NOMO-1 treated with DMSO at 0.1 percent for 48 hours (cell line): ENCODE measurements at regions not wholly inside any gene's neighbourhood (a gene's known extent, or its start where the extent isn't known, plus 50 kb on each side); places are given as distances from the start of the nearest gene placed in this dataset.

Experiments
- DNase-seq: peaks from one replicate; lab custom pipeline; 2025; ENCODE audit not compliant: unreplicated experiment; lab: John Stamatoyannopoulos, UW

DNA sequence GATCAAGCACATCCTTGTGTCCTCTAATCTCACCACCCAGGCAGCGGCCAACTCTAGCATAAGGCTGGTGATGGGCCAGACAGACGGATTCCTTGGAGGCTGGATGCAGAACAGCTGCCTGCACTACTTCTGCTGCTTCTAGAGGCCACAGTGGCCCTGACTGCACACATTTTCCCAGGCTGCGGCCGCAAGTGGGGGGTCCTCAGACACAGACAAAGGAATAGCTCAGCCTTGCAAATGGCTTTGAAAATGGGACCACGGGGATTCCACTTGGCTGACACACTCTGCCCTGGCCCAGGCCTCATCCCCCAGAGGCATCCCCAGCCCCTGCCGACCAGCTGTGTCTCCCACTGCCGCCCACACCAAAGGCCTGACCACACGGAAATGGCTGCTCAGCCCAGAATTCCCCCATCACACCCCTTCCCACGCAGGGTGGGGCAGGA, 540.8 kb downstream of the BNC2 start:
- no peak for DNase-seq

DNA sequence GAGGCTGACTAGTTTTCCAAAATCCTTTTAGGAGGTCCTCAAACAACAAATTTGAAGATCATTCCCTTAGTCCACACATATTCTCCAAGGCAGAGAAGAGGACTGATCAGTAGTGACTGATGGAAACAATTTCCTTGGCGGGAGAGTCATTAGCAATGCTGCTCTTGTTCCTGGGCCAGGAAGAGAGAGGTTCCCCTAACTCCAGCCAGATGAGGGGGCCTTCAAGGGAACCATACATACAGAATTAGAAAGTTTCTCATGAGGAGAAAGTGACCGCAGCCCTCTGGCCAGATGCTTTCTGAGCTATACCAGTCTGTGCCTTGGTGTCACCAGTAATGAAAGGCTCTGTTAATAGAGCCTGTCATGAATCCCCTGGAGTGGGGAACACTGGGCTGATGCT, 539.4 kb downstream of the BNC2 start:
- no peak for DNase-seq

DNA sequence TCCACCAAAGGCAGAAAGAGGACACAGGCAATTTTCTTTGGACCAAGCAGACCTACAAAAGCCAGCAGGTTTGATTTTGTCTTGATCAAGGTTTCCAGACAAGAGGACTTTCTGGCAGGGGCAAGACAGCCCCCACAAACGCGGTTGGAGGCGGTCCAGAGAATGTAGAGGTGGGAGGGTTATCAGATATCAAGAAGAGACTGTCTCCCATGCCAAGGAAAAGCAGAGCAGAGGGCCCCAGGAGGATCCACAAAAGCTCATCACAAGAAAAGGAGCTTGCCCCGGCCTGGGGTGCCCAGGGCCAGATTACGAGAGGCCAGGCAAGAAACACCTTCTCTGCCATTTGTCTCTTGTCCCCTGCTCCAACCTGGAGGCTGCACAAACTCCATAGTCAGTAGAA, 538.9 kb downstream of the BNC2 start:
- DNase-seq, result no peak

DNA sequence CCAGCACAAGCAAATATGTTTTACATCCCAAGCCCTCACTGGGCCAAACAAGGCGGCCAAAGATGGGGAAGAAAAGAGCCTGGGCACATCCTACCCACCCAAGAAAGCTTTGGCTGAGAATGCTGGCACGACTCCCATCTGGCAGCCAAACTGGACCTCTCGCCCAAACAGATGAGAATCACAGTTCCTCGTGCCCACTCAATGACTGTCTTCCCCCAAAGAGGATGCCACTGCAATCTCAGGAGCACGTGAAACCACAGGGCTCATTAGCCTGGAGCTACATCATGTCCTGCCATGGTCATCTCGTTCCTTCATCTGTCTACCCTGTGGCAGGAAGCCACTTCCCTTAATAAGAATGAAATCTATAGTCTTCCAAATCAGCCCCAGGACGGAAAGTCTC, 536.8 kb downstream of the BNC2 start:
- no peak for DNase-seq

DNA sequence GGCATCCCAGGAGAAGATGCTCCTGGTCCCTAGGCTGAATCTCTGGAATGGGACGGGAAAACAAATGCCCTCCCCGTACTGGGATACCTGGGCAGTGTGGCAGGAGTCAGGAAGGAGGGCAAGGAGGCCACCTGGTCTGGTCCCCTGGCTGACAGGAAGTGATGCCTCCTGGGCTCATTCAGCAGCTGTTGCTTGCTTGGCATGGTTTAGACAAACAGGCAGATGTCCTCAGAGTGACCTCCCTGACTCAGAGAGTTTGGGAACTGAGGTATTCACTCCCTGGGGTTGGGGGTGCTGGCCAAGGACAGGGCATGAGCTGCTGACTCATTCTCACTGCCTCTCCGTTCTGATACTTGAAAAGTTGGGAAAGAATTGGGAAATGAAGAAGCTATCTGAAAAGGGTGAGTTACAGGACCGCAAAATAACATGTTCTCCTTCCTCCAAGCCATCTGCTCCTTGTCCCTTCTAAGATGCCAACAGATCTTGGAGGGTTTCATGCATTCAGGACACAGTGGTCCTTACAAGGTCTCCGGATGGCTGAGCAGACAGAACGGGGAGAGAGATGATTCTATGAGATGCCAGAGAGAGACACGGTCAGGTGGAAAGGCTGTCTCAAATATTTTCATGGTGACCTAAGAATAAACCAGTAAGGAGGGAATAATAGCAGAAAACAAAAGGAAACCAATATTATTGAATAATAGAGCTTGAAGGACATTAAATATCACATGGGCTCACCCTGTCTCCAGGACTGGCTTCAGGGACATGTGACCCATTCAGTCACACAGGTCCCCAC, 534.5 kb downstream of the BNC2 start:
- no peak for DNase-seq

DNA sequence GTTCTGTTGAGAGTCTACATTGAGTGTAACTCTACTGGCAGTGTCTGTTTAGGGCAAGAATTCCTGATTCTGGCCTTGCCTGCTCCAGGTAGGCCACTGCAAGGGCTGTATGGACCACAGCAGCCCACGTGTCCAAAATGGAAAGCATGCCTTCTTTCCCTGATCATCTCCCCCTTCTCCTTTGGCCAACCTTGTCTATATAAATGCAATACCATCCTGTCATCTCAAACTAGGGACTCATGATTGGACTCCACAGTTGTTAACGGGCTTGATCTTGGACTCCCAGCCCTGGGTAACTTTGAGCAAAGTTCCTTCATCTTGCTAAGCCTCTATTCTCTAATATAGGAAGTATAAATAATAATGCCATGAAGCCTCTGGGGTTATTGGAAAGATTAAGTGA, 533.6 kb downstream of the BNC2 start:
- DNase-seq, result no peak

DNA sequence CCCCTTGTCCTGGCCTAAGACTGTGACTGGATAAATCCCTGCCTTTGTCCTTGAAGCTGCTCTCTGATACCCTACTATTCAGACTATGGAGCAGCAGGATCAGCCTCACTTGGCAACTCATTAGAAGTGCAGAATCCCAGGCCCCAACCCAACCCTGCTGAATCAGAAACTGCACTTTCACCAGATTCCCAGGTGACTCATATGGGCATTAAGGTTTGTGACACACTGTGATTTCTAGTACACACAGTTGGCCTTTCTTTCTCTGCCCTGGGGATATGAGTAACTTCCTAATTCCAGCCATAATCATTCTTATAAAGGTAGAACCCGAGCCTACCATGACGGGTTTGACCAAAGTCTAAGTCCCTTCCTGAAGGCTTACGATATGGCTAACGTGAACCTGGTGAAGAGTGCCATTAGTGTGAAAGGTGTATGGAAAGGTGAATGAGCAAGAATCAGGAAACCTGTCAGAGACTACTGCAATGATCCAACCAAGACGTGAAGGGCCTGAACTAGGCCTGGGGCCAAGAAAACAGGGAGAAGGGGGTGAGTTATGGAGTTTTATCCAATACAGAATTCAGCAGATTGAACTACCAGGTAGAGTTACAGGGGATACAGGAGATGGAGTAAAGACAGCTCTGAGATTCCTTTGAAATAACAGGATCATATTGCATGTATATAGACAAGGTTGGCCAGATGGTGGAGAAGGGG, 533.0 kb downstream of the BNC2 start:
- no peak for DNase-seq

DNA sequence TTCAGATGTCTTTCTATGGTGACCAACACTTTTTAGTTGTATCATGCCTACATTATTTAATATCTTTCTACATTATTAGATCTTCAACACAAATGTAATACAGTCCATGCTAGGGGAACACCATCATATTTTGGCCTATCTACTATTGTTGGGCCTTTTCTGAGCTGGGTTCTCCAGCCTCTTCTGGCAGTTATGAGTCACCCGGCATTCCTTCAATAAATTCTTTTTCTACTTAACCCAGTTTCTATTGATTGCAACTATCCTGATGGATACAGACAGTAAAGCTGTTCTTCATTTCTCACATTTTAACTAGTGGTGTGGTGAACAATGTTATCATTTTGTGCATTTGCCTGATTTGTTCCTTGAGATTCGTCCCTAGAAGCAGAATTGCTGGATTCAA, 529.3 kb downstream of the BNC2 start:
- DNase-seq, result no peak

DNA sequence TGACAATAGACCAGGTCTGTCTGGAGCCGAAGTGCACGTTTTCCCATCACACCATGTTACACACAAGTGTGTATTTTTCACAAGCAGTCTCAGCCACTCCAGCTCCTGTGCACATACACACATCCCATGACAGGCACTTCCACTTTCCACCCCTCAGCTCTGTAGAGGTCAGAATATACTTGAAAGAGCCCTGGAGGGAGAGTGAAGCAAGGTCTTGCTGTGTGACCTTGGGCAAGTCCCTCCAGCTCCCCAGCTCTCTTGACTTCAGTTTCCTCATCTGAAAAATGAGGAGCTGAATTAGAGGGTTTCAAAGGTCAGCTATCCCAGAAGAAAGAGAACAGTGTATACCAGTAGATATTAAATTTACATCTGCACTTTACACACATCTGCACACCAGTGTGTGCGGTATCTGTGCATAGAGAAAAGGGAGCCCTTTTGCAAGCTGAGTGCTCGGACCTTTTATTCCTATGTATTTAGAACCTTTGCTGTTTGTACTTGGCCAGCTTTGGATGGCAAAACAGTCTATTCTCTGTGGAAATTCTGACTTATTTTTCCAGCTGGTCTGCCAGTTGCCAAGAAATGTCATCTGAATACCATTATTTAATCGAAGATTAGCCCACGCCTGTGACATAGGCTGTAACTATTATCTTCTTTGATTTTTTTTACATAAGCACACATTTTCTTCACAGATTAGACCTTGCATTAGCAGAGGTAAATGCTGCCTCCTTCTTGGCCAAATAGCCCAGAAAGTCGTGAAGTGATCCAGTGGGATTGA, 528.0 kb downstream of the BNC2 start:
- DNase-seq, result no peak

DNA sequence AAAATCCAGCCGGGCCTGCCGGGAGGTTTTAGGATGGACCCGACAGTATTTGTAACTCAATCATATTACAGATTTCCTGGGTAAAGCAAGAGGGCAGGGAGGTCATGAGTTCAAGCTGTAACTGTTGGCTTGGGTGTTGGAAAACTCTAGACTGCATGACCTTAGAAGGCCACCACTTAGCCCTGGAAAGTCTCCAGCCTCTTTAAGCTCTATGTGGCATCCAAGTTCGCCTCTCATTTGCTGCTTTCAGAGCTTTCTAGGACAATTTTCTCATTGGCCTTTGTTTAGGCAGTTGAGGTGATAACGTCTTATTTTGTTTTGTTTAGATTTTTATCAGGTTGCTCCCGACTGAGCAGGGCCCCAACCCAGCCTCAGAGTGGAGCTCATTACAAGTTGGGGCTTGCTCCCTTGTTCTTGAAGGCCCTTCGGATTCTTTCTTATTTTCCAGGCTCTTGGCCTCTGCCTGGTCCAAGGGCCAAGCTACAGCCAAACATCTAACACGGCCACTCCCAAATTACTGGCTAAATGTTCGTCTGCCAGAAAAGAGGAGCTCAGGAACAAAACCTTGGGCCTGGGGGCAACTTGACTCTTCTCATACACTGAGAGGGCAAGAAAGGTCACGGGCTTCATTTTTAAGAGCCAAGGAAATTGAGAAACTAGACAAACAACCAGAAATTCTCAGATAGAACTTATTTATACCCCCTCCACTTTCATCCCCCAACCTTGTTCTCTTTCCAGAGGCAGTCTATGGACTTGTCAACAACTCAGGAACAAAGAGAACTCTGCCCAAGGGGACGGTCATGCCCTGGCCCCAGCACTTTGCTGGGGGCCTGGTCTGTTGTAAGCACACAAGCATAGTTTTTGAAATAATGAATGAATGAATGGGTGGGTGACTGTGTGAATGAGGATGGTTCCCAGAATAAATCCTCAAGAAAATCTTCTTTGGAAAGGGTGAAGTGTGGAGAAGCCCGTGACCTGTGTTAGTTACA, 526.9 kb downstream of the BNC2 start:
- DNase-seq, result no peak

DNA sequence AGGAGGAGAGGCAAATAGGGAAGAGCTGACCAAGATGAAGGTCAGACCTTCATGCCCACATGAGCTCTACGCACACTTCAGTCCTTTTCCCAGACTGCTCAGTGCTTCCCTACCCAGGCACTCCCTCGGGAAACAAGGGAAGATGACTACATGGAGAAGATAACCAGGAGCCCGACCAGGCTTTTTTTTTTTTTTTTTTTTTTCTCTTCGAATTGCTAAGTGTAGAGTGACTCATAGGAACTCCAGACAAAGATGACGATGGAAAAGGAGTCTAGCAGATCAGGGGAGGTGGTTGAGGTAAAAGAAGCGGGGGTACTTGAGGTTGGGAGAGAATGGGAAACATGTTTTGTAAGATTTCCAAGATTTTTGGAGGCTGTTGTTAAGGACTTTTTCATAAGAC, 526.1 kb downstream of the BNC2 start:
- DNase-seq, result no peak

DNA sequence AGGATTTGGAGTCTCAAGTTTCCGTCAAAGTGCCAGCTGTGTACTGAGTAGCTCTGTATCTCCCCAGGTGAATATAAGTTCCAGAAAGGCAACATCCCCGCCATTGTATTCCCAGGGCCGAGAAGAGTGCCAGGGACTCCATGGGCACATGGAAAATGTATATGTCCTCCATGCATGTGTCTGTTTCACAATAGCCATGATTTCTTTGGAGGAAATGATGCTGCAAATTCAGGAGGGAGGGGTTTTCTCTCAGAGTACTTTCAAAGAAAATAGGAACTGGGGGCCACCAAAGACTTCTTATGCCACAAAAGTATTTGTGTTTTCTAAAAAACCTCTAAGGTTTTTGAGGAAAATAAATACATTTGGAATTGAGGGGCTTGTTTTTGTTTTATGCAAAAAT, 524.6 kb downstream of the BNC2 start:
- DNase-seq, result no peak

DNA sequence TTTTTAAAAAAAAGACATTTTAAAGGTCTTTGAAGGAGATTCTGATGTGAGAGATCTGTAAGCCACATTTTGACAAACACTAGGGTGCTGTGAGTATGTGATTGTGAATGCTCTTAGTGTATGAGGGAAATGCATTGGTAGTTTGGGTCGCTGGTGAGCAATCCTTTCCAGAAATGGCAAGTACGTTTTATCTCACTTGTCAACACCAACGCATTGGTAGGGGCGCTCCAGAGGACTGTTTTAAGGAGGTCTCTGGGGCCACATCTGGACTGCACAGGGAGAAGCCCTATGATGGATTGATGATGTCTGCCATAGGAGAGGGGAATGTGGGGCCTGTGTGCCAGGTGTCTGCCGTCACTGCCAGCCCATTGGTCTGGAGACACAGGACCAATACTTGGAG, 522.6 kb downstream of the BNC2 start:
- DNase-seq, result no peak

DNA sequence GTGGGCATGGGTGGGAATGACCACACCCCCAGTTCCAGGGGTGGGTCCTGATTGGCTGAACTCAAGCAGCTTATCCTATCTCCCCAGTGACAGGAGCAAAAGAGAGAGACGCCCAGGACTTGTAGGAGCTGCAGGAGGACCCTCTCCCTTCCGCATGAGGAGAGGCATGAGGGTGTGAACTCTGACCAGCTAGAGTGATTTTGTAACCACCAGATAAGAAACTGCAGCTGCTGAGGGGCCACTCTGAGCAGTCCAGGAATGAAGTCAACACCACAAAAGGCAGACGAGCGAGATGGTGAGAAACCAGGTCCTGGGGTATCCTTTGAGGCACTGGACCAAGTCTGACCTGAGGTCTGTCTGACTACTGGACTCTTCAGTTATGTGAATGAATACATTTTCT, 521.9 kb downstream of the BNC2 start:
- DNase-seq, result no peak

DNA sequence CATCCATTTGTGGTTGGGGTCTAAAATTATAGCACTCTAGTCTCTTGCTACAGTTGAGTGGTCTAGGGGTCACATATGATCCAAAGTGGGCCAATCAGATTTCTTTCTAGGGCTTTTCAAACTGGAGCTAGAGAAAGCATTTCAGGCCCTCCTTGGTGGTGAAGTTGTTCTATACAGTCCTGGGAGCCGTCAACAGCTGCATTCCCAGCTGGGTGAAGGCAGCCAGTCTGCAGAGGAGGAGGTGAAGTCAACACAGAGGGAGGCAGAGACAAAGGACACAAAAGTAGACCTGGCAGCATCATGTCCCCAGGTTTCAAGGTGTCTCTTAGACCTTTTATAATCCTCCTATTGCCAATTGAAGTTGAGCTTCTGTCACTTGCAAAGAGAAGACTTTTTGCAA, 518.2 kb downstream of the BNC2 start:
- no peak for DNase-seq

DNA sequence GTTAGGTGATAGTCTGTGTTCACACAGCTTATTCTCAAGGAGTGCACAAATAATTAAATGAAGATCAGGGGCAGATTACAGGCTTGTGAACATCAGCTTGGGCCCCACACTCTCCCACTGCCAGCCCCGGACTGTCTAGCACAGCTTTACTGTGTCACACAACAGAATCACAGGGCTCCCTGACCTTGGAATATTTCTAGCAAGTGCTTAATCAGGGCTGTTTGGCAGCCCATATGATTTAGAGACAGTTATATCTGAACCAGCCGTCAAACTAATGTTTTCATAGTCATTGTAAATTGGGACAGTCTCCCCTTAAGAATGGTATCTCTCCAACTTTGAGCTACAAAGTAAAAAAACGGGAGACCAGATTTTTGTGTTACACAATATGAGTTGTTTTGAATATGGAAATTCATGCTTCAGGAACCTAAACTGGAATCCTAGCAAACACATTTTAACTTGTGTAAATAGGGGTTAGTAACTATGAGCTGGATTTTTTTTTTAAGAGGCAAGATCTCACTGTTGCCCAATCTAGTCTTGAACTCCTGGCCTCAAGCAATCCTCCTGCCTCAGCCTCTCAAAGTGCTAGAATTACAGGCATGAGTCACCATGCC, 517.6 kb downstream of the BNC2 start:
- no peak for DNase-seq

DNA sequence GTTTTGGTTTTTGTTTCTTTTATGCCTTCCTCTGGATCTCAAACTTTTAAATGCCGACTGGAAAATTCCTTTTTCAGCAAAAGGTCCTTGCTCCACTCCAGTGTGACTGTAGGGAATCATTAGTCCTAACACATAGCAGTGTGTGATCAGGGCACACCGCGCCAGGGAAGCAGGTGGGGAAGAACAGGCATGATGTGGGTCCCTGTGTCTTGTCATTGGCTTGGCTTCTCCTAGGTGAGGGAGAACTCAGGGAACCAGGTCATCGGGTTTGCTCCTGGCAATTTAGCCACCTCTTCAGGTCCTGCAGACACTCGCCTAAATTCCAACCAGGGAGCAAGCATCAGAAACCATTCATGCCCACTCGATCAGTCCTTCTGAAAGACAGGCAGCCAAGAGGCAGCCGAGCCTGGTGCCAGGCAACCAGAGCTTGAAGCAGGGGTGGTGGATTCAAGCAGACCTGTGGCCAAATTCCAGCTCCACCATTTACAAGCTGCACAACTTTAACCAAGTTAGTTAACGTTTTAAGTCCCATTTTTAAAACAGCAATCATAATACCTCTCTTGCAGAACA, 514.2 kb downstream of the BNC2 start:
- no peak for DNase-seq

DNA sequence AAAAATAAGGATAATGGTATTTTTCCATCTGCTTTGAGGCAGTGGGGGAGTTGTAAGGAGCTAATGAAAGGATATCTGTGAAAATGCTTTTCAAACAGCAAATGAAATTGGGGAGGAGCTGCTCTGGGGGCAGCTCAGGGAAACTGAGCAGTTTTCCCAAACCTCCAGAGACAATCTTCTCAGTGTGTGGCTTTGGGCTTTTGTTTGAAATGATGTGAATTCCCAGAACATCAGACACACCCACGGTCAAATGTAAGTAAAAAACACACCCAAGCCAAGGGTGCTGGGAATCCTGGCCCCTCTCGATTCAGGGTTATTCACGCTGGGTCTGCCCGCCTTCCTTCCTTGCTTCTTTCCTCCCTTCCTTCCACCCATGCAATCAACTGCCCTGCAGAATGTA, 512.6 kb downstream of the BNC2 start:
- no peak for DNase-seq

DNA sequence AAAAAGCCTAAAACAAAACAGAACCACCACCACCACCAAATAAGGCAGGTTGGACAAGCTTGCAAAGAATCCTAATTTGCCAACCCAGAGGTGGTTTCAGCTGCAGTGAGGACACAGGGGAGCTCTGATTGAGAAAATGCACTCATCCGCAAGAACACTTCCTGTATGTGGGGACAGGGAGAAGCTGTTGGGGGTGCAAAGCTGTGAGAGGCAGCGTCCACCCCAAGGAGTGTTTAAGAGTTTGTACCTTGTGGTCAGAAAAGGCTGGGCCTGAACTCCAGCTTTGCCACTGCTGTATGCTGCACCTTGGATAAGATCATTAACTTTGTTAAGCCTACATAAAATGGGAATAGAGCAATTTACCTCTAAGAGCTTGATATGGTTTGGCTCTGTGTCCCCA, 511.7 kb downstream of the BNC2 start:
- no peak for DNase-seq
